Adipocyte (in vitro differentiated cells): ENCODE measurements at regions not wholly inside any gene's neighbourhood (a gene's known extent, or its start where the extent isn't known, plus 50 kb on each side); places are given as distances from the start of the nearest gene placed in this dataset.

Experiments
- DNase-seq: peaks from one replicate; pipeline ENCODE4 v3.0.0-alpha.2; 2015; ENCODE audit warnings: low read depth
- H3K27me3 ChIP-seq: replicated peaks from 2 replicates; pipeline ENCODE4 v1.7.0; 2013; ENCODE audit warnings: mild to moderate bottlenecking, low read length, moderate library complexity; ENCODE audit not compliant: control insufficient read depth, insufficient read depth
- H3K36me3 ChIP-seq: 2 replicates; pipeline ENCODE4 v1.7.0; 2013; ENCODE audit warnings: low read length, mild to moderate bottlenecking, moderate library complexity; ENCODE audit not compliant: control insufficient read depth, insufficient read depth, severe bottlenecking
- H3K4me1 ChIP-seq: 2 replicates; pipeline ENCODE4 v1.7.0; 2013; ENCODE audit warnings: mild to moderate bottlenecking, low read length, moderate library complexity; ENCODE audit not compliant: control insufficient read depth, insufficient read depth
- H3K4me3 ChIP-seq: 2 replicates; pipeline ENCODE4 v1.7.0; 2013; ENCODE audit warnings: mild to moderate bottlenecking, low read length, moderate library complexity
- H3K9ac ChIP-seq: 2 replicates; pipeline ENCODE4 v1.7.0; 2013; ENCODE audit warnings: mild to moderate bottlenecking, low read length, moderate library complexity
- H3K9me3 ChIP-seq: 2 replicates; pipeline ENCODE4 v1.7.0; 2013; ENCODE audit warnings: mild to moderate bottlenecking, low read length, moderate library complexity; ENCODE audit not compliant: control insufficient read depth

DNA sequence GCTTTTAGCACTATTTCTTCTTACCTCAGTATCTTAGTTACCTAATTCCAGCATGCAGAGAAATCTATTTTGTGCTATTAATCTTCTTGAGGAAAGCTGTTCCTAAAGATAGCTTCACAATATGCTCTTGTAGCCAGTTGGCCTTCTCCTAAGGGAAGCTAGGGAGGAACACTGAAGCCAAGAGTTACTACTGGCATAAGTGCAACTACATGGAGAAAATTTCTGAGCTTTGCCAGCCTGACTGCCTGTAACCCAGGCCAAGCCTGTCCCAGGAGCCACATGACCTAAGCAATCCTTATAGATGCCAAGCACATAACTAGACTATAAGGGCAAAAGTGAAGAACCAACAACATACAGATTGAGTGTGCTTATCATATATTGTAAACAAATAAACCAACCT lies 890.2 kb downstream of the FLRT2 start:
- no peak for DNase-seq
- H3K27me3 ChIP-seq, result no peaks in the 10 kb centered on the region
- H3K9me3 ChIP-seq, result peaks cover 1% of the 10 kb centered on the region
- no peak overlapping the region for H3K4me3 ChIP-seq
- H3K4me1 ChIP-seq, result no peaks in the 10 kb centered on the region
- no peak overlapping the region for H3K9ac ChIP-seq
- H3K36me3 ChIP-seq, result no peaks in the 10 kb centered on the region

DNA sequence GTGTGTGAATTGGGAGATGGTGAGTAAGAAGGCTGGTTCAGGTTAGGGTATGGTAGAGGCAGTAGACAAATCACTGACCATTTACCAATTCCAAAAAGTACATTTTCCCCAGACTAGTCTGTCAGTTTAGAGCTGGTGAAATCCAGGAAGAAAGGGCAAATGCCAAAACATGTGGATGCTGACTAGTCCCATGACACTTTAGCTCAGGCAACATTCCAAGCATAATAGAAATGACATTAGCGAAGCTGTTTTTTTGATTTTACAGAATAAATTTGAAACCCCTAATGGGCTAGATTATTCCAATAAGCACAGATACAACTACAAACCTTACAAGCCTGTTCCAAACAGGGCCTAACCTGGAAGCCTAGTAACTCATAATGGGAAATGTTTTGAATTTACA lies 884.2 kb downstream of the FLRT2 start:
- Histone ChIP-seq H3K27me3 (no peaks in the 10 kb centered on the region), H3K9ac (no peak overlapping the region), H3K36me3 (no peaks in the 10 kb centered on the region), H3K4me3 (no peak overlapping the region), H3K4me1 (no peaks in the 10 kb centered on the region), H3K9me3 (peaks cover 13% of the 10 kb centered on the region)
- DNase-seq, result no peak

DNA sequence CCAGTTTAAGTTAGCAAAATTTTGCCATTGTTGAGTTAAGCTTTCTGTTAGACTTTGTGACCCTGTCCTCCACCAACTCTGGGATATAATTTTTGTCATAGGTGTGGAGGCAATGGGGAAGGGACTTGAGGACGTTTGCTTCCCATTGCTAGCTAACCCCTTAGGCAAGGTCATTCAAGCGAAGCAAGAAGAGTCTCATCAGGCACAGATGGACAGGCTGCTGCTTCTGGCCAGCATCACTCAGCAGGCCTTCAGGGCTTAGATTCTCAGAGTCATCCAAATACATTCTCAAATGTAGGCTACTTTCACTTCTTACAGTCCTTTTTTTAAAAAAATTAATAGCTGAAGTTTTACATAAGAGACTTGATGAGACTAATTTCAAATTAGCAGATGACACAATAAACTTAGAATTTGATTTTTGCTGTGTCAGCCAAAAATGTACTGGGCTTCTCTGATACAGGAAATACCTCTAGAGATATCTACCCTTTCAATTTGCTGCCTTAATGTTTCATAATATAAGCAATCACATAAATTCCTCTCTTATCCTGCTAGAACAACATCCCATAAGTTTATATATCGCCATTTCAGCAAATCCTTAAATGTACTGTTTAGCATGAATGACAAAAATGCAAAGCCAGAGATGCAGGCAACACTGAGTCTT lies 875.2 kb downstream of the FLRT2 start:
- Histone ChIP-seq H3K9ac (no peak overlapping the region), H3K27me3 (no peaks in the 10 kb centered on the region), H3K4me3 (no peak overlapping the region), H3K36me3 (no peaks in the 10 kb centered on the region), H3K4me1 (peaks cover 11% of the 10 kb centered on the region), H3K9me3 (no peaks in the 10 kb centered on the region)
- peak; percentile 47 for DNase-seq

DNA sequence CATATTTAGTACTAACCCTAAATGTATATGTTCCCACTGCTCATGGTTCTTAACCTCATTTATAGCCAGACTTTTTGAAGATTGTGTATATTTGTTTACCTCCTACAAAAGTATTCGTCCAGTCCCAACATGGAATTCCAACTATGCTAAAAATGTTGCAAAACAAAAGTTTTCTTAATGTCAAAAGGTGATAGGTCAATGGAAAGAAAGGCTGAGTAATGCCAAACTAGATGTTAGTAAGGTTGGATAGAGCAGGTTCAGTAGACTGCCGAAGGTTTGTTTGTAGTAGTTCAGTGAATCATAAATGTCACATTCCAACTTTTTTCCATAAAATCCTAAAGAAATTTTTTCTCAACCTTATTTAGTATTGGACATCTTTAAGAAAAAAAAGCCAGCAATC lies 874.5 kb downstream of the FLRT2 start:
- peaks cover 11% of the 10 kb centered on the region for H3K4me1 ChIP-seq
- no peaks in the 10 kb centered on the region for H3K36me3 ChIP-seq
- peak; percentile 25 for DNase-seq

DNA sequence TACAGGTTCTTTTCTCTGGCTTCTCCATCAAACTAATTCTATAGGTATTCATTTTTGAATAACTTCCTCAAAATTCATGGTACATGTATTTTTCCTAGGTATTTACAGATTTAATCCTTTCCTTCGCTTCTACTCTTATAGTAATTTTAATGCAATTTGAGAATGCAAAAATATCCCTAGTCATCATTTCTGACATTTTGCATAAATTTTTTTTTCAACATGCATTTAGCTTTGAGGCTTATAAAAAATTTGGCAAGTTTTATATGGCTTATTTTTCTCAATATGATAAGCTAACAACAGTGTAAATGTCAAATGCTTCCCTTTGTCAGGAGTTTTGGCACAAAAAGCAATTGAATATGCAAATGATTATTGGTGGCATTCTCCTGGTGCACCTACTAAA lies 872.6 kb downstream of the FLRT2 start:
- no peak overlapping the region for H3K9ac ChIP-seq
- H3K4me3 ChIP-seq, result no peak overlapping the region
- H3K9me3 ChIP-seq, result no peaks in the 10 kb centered on the region
- no peaks in the 10 kb centered on the region for H3K27me3 ChIP-seq
- H3K36me3 ChIP-seq, result no peaks in the 10 kb centered on the region
- H3K4me1 ChIP-seq, result peaks cover 11% of the 10 kb centered on the region
- no peak for DNase-seq

More for the DNA sequence above, 874.5 kb downstream of the FLRT2 start:
- Histone ChIP-seq H3K9me3 (no peaks in the 10 kb centered on the region), H3K27me3 (no peaks in the 10 kb centered on the region), H3K4me3 (no peak overlapping the region), H3K9ac (no peak overlapping the region)

DNA sequence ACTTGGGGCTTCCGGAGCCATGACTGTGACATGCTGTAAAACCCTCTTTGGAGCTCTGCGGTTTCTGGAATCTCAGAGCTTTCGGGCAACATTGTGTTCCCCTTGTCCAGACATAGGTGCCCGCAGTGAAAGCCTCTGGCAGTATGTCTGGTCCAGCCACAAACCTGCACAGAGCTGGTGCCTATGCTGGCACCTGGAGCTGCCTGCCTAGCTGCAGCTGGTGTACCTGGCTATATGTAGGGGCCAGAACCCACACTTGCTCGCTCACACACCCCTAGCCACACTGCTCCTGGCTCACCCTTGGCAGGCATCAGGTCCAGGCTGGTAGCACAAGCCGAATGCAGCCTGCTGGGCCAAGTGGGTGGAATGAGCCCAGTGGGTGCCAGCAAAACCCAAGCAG lies 861.1 kb downstream of the FLRT2 start:
- H3K4me3 ChIP-seq, result no peak overlapping the region
- H3K36me3 ChIP-seq, result no peaks in the 10 kb centered on the region
- peaks cover 3% of the 10 kb centered on the region for H3K9me3 ChIP-seq
- H3K4me1 ChIP-seq, result no peaks in the 10 kb centered on the region
- no peak overlapping the region for H3K9ac ChIP-seq
- no peak for DNase-seq
- no peaks in the 10 kb centered on the region for H3K27me3 ChIP-seq

DNA sequence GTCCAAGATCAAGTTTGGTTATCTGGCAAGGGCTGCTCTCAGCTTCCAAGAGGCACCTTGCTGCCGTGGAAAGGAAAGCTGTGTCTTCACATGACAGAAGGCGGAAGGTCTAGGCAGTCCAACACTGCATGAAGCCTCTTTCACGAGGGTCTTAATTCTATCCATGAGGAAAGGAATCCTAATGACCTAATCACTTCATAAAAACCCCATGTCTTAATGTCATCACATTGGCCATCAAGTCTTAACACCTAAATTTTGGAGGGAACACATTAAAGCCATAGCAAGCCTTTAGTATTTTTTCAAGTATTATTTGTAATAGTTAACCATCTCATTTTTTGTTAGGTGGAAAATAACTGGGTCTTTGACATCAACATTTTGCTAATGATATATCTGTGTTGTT lies 858.3 kb downstream of the FLRT2 start:
- H3K36me3 ChIP-seq, result no peaks in the 10 kb centered on the region
- peaks cover 3% of the 10 kb centered on the region for H3K9me3 ChIP-seq
- no peak overlapping the region for H3K4me3 ChIP-seq
- no peak overlapping the region for H3K9ac ChIP-seq
- no peak for DNase-seq
- H3K27me3 ChIP-seq, result no peaks in the 10 kb centered on the region
- no peaks in the 10 kb centered on the region for H3K4me1 ChIP-seq

DNA sequence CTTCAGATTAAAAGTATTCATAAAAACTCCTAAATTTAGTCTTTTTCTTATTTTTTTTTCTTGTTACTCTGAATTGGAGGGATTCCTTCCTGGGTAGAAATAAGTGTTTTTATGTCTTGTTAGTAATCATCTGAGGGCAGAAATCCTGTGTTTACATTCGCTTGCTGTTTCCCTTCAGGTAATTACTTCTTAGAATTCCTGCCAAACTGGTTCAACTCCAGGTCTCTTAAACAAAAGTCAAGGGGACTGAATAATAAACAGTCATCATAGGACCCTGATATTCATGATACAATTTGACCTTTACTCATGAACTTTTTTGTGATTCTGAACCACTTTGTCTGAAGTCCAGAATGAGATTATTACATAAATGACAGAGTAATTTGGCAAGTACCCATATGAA lies 843.9 kb downstream of the FLRT2 start:
- Histone ChIP-seq H3K36me3 (no peaks in the 10 kb centered on the region), H3K4me1 (no peaks in the 10 kb centered on the region), H3K9me3 (peaks cover 8% of the 10 kb centered on the region), H3K4me3 (no peak overlapping the region), H3K9ac (no peak overlapping the region), H3K27me3 (no peaks in the 10 kb centered on the region)
- DNase-seq, result no peak

DNA sequence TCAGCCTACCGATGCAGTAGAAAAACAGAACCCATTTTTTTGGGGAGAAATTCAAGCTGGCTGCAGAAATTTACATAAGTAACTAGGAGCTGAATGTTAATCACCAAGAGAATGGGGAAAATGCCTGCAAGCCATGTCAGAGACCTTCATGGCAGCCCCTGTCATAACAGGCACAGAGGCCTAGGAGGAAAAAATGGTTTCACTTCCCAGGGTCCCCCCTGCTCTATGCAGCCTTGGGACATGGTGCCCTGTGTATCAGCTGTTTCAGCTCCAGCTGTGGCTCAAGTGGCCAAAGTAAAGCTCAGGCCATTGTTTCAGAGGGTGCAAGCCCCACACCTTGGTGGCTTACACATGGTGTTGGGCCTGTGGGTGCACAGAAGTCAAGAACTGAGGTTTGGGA lies 842.5 kb downstream of the FLRT2 start:
- Histone ChIP-seq H3K4me3 (no peak overlapping the region), H3K36me3 (no peaks in the 10 kb centered on the region), H3K4me1 (no peaks in the 10 kb centered on the region), H3K9me3 (peaks cover 8% of the 10 kb centered on the region), H3K9ac (no peak overlapping the region), H3K27me3 (no peaks in the 10 kb centered on the region)
- DNase-seq, result no peak

DNA sequence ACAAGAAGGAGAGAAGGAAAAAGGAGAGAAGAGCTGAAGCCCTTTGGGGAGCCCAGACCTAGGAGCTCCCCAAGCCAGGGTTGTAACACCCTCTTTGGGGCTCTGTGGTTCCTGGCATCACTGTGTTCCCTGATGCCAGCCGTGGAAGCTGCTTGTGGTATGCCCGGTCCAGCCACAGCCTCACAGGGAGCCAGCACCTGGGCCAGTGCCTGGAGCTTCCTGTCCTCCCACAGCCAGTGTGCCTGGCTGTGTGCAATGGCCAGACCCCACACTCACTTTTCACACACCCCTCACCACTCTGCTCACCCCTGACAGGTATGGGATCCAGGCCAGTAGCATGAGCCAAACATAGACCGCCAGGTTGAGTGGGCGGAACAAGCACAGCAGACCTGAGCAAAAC lies 834.7 kb downstream of the FLRT2 start:
- no peak overlapping the region for H3K9ac ChIP-seq
- H3K36me3 ChIP-seq, result no peaks in the 10 kb centered on the region
- no peaks in the 10 kb centered on the region for H3K9me3 ChIP-seq
- H3K27me3 ChIP-seq, result no peaks in the 10 kb centered on the region
- no peak for DNase-seq
- H3K4me3 ChIP-seq, result no peak overlapping the region
- no peaks in the 10 kb centered on the region for H3K4me1 ChIP-seq

DNA sequence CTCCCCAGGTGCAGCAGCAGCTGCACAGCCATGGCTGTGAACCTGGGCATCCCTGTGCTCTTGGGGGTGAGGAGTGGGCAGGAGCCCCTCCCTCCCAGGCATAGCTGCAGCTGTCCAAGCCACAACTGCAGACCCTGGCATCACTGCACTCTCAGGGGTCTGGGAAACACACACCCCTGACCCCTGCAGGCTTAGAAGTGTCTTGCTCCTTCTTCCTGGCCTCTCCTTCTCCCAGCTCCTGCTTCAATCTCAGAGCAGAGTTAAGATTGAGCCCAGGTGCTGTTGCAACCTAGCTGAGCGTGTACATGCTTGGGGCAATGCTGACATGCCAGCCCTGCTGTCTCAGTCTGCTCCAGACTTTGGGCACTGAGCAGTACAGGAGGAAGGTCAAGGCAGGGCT lies 833.6 kb downstream of the FLRT2 start:
- Histone ChIP-seq H3K36me3 (no peaks in the 10 kb centered on the region), H3K9me3 (no peaks in the 10 kb centered on the region), H3K4me1 (no peaks in the 10 kb centered on the region), H3K27me3 (no peaks in the 10 kb centered on the region), H3K9ac (no peak overlapping the region), H3K4me3 (no peak overlapping the region)
- no peak for DNase-seq

DNA sequence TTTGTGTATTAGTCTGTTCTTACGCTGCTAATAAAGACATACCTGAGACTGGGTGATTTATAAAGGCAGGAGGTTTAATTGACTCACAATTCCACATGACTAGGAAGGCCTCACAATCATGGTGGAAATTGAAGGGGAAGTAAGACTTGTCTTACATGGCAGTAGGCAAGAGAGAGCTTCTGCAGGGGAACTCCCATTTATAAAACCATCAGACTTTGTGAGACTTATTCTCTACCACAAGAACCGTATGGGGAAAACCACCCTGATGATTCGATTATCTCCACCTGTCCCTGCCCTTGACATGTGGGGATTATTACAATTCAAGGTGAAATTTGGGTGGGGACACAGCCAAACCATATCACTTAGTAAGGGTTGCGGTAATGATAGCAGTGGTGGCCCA lies 833.1 kb downstream of the FLRT2 start:
- no peak overlapping the region for H3K4me3 ChIP-seq
- H3K36me3 ChIP-seq, result no peaks in the 10 kb centered on the region
- no peaks in the 10 kb centered on the region for H3K4me1 ChIP-seq
- no peaks in the 10 kb centered on the region for H3K9me3 ChIP-seq
- no peaks in the 10 kb centered on the region for H3K27me3 ChIP-seq
- no peak for DNase-seq
- no peak overlapping the region for H3K9ac ChIP-seq
